ENCODE measurements at regions not wholly inside any gene's neighbourhood (a gene's known extent, or its start where the extent isn't known, plus 50 kb on each side); places are given as distances from the start of the nearest gene placed in this dataset.

DNA sequence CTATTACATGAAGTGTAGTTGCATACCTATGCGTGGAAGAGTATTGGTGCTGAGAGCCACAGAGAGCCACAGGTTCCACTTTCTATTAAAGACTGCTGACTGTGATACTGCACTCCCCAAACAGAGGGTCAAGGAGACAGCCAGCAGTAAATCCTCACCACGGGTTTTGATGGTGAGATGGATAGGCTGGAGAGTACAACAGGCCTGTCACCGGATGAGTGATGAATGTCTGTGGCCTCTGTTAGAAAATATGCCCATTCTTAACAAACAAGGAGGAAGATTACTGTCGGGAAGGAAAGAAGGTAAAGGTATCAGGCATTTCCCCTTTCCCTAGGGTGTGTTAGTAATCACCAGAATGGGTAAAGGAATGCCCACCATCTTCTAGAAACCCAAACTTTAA, 286.5 kb downstream of the ALDH8A1 start (continued):
- TF ChIP-seq, protein P1, sequence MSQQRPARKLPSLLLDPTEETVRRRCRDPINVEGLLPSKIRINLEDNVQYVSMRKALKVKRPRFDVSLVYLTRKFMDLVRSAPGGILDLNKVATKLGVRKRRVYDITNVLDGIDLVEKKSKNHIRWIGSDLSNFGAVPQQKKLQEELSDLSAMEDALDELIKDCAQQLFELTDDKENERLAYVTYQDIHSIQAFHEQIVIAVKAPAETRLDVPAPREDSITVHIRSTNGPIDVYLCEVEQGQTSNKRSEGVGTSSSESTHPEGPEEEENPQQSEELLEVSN (IDR thresholded peaks at IDR 0.05) = no peak
- TF ChIP-seq CBX8 (IDR thresholded peaks at IDR 0.05; ENCODE audit: borderline replicate concordance, low read depth, low read length) (no peak), TCF12 (IDR thresholded peaks at IDR 0.05; ENCODE audit: low read depth, low read length) (no peak), JUN (IDR thresholded peaks at IDR 0.05; ENCODE audit: low read depth, low read length) (no peak), NANOG (IDR thresholded peaks at IDR 0.05; ENCODE audit: insufficient read depth, low read depth, low read length, poor library complexity, severe bottlenecking) (no peak)
